Heart right ventricle (tissue), 16 donors: ENCODE measurements at regions not wholly inside any gene's neighbourhood (a gene's known extent, or its start where the extent isn't known, plus 50 kb on each side); places are given as distances from the start of the nearest gene placed in this dataset.
"Not testable (repeated sequence)": the region's sequence is repeated elsewhere in the genome, so short reads cannot be mapped to it uniquely, and the experiment has no call there.

ENCODE experiments used
- ATAC-seq, 8 donors: fragments of 200-7000 bp; cut with Tn5 transposase; one replicate each; pipeline ENCODE4 v1.9.1; 2020; ENCODE audit warnings: mild to moderate bottlenecking in 8 of 8, moderate library complexity in 8 of 8, moderate number of reproducible peaks in 1 of 8
- DNase-seq, 2 donors: peaks; one replicate each; pipeline ENCODE4 v3.0.0-alpha.2; 2020
- H3K27ac ChIP-seq, 10 donors: fragments of 200-600 bp; sonication (generic) in 2 of 10; one replicate each; pipeline versions ENCODE4 v1.5.0 to v1.8.0; 2020 to 2022; ENCODE audit warnings: mild to moderate bottlenecking in 3 of 10
- H3K27me3 ChIP-seq, 7 donors: fragments of 200-600 bp; one replicate each; pipeline ENCODE4 v1.8.0; 2021 to 2022; ENCODE audit warnings: mild to moderate bottlenecking in 2 of 7
- H3K36me3 ChIP-seq, 9 donors: fragments of 200-600 bp; sonication (generic) in 1 of 9; one replicate each; pipeline versions ENCODE4 v1.5.0 to v1.8.0; 2020 to 2022; ENCODE audit warnings: mild to moderate bottlenecking in 2 of 9
- H3K4me1 ChIP-seq, 9 donors: fragments of 200-600 bp; sonication (generic) in 1 of 9; one replicate each; pipeline versions ENCODE4 v1.5.0 to v1.8.0; 2020 to 2022; ENCODE audit warnings: mild to moderate bottlenecking in 4 of 9
- H3K4me3 ChIP-seq, 10 donors: fragments of 200-600 bp; sonication (generic) in 2 of 10; one replicate each; pipeline versions ENCODE4 v1.5.0 to v1.8.0; 2020 to 2022; ENCODE audit warnings: mild to moderate bottlenecking in 7 of 10, moderate library complexity in 2 of 10
- H3K9me3 ChIP-seq, 11 donors: fragments of 200-600 bp in 10 of 11; sonication (generic) in 2 of 11; one replicate each; pipeline versions ENCODE4 v1.5.0 to v1.8.0; 2013 to 2022; ENCODE audit warnings: mild to moderate bottlenecking in 2 of 11, control low read depth in 1 of 11, moderate library complexity in 1 of 11
- WGBS, 2 donors: extraction: QIAGEN DNeasy Blood & Tissue Kit; methylation state at CpG; one replicate each; pipeline ENCODE4 v1.1.7; 2013; ENCODE audit warnings: inconsistent platforms in 1 of 2; 5-methylcytosine and 5-hydroxymethylcytosine counted together
- intact Hi-C, 10 donors: fragments of 100-400 bp; cut with DNase I; formaldehyde crosslinking; loops; one replicate each; pipeline versions ENCODE4 v1.11.1 to v1.14.2; 2022
- TF ChIP-seq, protein P1 (sequence below), 9 donors: fragments of 200-600 bp; sonication (generic) in 2 of 9; IDR thresholded peaks; one replicate each; pipeline versions ENCODE4 v1.5.0 to v1.8.0; 2021 to 2022; ENCODE audit warnings: antibody characterized with exemption in 9 of 9, mild to moderate bottlenecking in 5 of 9, moderate library complexity in 1 of 9
- donor health status: Arrhythmogenic right ventricular cardiomyopathy.
- donor health status: ischemic (EF 13 %, LVEDD 7.1; RV severe dilation, severe dysfunction).
- donor health status: healthy with polysubstance abuse.
- donor health status: DM: no; HTN: yes; CAD: no.
- donor health status: DM: no; HTN: no; CAD: no.
- donor health status: ischemic (EF 25% LVEDD 6.9; RV normal size, moderate dysfunction).
- donor health status: ischemic (EF 25% LVEDD 5.7; RV mildly dilated, moderate dysfunction).
- donor health status: healthy.
- donor health status: DM: yes; HTN: yes; CAD: no.
- donor health status: Ischemic cardiomyopathy.
- donor health status: ischemic (EF 35%, LVEDD 5.7; RV mildly dilated, moderate dysfunction).
- donor health status: nonischemic (EF 11% LVEDD 7.7; RV severe dilation, severe dysfunction).
- donor health status: DM: yes; HTN: yes; CAD: no.
- donor health status: PGD.
- donor health status: ischemic (EF 29% LVEDD 5.4; RV normal size, mild dysfunction).
- donor health status: nonischemic (EF 23%, LVEDD 6.1; RV moderate dilation, normal function).

- no peak for ATAC-seq
- intact Hi-C loops = no loop called here
Observed at GRCh38 chr12:84128117-84128991, 784.2 kb downstream of the SLC6A15 start.

DNA sequence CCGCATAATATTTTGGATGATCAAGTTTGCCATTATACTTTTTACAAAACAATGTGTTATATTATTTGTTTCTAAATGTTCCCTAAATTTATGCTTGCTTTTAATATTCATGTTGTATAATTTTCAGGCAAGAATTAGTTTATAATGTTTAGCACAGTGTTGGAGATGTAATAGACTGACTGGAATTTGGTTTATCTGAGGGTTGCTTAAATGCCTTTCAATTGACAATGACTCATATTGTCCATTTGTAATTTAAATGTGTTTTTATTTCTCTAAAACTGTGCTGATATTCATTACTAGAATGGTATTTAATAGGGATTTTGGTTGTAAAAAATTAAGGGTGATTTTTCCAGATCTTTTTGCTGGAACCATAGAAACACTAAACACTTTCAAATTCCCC, 788.4 kb downstream of the SLC6A15 start:
- intact Hi-C loops = no loop called here
- no peaks in the 10 kb centered on the region for H3K36me3 ChIP-seq
- 94 to 100% methylated on average over 1 of the region's 1 CpG for WGBS, 2 donors
- no peak for ATAC-seq
- no peak overlapping the region for H3K4me3 ChIP-seq
- no peak for DNase-seq
- H3K27me3 ChIP-seq = no peaks in the 10 kb centered on the region
- H3K4me1 ChIP-seq = no peaks in the 10 kb centered on the region
- H3K27ac ChIP-seq = no peak overlapping the region
- TF ChIP-seq, protein P1, sequence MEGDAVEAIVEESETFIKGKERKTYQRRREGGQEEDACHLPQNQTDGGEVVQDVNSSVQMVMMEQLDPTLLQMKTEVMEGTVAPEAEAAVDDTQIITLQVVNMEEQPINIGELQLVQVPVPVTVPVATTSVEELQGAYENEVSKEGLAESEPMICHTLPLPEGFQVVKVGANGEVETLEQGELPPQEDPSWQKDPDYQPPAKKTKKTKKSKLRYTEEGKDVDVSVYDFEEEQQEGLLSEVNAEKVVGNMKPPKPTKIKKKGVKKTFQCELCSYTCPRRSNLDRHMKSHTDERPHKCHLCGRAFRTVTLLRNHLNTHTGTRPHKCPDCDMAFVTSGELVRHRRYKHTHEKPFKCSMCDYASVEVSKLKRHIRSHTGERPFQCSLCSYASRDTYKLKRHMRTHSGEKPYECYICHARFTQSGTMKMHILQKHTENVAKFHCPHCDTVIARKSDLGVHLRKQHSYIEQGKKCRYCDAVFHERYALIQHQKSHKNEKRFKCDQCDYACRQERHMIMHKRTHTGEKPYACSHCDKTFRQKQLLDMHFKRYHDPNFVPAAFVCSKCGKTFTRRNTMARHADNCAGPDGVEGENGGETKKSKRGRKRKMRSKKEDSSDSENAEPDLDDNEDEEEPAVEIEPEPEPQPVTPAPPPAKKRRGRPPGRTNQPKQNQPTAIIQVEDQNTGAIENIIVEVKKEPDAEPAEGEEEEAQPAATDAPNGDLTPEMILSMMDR (IDR thresholded peaks at IDR 0.05) = no peak
- H3K9me3 ChIP-seq = peaks cover 0 to 7% (median 0%) of the 10 kb centered on the region in 11 donors

More at GRCh38 chr12:84128117-84128991, 784.2 kb downstream of the SLC6A15 start:
- Histone ChIP-seq H3K27ac (no peak overlapping the region), H3K4me1 (no peaks in the 10 kb centered on the region), H3K9me3 (peaks cover 0 to 8% (median 0%) of the 10 kb centered on the region in 11 donors), H3K36me3 (no peaks in the 10 kb centered on the region), H3K4me3 (no peak overlapping the region), H3K27me3 (no peaks in the 10 kb centered on the region)
- TF ChIP-seq, protein P1 (IDR thresholded peaks at IDR 0.05) = no peak
- DNase-seq = no peak
- 84 to 88% methylated on average over 25 of the region's 25 CpGs for WGBS, 2 donors

- H3K4me1 ChIP-seq = no peaks in the 10 kb centered on the region
- intact Hi-C loops = no loop called here
- ATAC-seq (no peak), DNase-seq (no peak)
- H3K9me3 ChIP-seq = peaks cover 0 to 4% (median 0%) of the 10 kb centered on the region in 11 donors
- H3K27ac ChIP-seq = no peak overlapping the region
- H3K27me3 ChIP-seq = no peaks in the 10 kb centered on the region
- no peaks in the 10 kb centered on the region for H3K36me3 ChIP-seq
- WGBS, 2 donors = 92 to 95% methylated on average over 3 of the region's 3 CpGs
- TF ChIP-seq, protein P1 (IDR thresholded peaks at IDR 0.05) = no peak
- H3K4me3 ChIP-seq = no peak overlapping the region
Observed at GRCh38 chr12:84117190-84117589, 795.4 kb downstream of the SLC6A15 start.

DNA sequence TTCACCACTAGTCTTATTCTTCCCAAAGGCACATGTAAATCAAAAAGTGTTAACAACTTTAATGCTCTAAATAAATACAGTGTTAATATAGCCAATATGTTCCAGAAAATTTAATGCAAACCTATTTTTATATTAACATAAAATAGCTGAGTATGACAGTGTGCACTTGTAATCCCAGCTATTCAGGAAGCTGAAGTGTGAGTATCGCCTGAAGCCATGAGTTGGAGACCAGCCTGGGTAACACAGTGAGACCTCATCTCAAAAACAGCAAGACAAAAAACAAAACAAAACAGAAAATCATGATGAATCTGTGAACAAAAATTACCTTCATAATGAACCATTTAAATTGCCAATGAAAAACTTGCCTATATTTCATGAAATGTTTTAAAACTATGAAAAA, 798.9 kb downstream of the SLC6A15 start:
- TF ChIP-seq, protein P1 (IDR thresholded peaks at IDR 0.05) = no peak
- Histone ChIP-seq H3K27ac (no peak overlapping the region), H3K4me1 (no peaks in the 10 kb centered on the region), H3K4me3 (no peak overlapping the region), H3K9me3 (peaks cover 0 to 26% (median 2%) of the 10 kb centered on the region in 11 donors), H3K36me3 (no peaks in the 10 kb centered on the region), H3K27me3 (no peaks in the 10 kb centered on the region)
- intact Hi-C loops = no loop called here
- ATAC-seq = no peak
- WGBS, 2 donors = 94 to 95% methylated on average over 1 of the region's 1 CpG
- DNase-seq = no peak

DNA sequence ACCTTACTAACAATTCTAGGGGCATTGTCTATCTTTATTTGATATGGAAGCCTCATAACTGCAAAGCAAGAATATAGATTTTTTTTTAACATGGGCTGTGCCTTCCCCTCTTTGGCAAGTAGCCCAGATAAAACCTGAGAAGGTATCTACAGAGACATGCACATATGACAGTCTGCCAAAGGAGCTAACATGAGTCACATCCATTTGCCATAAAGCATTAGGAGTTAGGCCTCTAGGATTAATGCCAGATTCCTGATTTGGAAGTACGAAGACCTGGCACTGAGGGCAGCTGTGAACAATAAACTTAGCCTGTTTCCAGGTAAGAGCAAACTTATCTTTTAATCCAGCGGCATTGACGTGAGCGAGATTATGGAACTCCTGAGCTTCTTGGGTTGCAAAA, 808.7 kb downstream of the SLC6A15 start:
- intact Hi-C loops, H3K36me3 ChIP-seq, H3K27me3 ChIP-seq, ATAC-seq, H3K4me1 ChIP-seq, DNase-seq, H3K4me3 ChIP-seq, H3K27ac ChIP-seq: not testable (repeated sequence)
- peaks cover 0 to 86% (median 25%) of the 10 kb centered on the region in 11 donors for H3K9me3 ChIP-seq
- WGBS, 2 donors = 88 to 93% methylated on average over 4 of the region's 4 CpGs

DNA sequence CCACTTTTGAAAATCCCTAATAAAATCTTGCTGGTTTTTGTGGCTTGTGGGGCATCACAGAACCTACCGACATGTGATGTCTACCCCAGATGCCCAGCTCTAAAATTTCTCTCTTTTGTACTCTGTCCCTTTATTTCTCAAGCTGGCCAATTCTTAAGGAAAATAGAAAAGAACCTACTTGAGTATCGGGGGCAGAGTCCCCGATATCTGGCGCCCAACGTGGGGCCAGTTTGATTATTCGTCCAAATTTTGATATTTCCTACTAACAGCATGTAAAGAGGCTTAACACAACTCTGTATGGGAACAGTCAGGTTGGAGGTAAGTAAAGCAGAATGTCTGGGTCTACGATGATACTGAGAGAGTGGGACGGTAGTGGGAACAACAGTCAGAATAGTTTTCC, 810.6 kb downstream of the SLC6A15 start:
- H3K36me3 ChIP-seq, H3K4me1 ChIP-seq, intact Hi-C loops, H3K4me3 ChIP-seq, DNase-seq, H3K27ac ChIP-seq, H3K27me3 ChIP-seq, ATAC-seq: not testable (repeated sequence)
- WGBS, 2 donors = 92 to 95% methylated on average over 8 of the region's 8 CpGs
- peaks cover 0 to 90% (median 25%) of the 10 kb centered on the region in 11 donors for H3K9me3 ChIP-seq

- peaks cover 0 to 80% (median 25%) of the 10 kb centered on the region in 11 donors for H3K9me3 ChIP-seq
- H3K36me3 ChIP-seq, ATAC-seq, H3K27me3 ChIP-seq, H3K4me1 ChIP-seq, H3K4me3 ChIP-seq, intact Hi-C loops, DNase-seq, H3K27ac ChIP-seq: not testable (repeated sequence)
- 82 to 93% methylated on average over 1 of the region's 1 CpG for WGBS, 2 donors
Observed at GRCh38 chr12:84099591-84099990, 813.0 kb downstream of the SLC6A15 start.
